ENCODE measurements at regions not wholly inside any gene's neighbourhood (a gene's known extent, or its start where the extent isn't known, plus 50 kb on each side); places are given as distances from the start of the nearest gene placed in this dataset.

GRCh38 chr12:65539023-65539422 lies 260.5 kb downstream of the MSRB3 start:
- TF ChIP-seq CTCF (IDR thresholded peaks at IDR 0.05; ENCODE audit: insufficient read depth, low read length): no peak
- TF ChIP-seq SPI1 (IDR thresholded peaks at IDR 0.05; ENCODE audit: borderline replicate concordance, low read depth): no peak
- TF ChIP-seq GABPA (IDR thresholded peaks at IDR 0.05; ENCODE audit: low read depth): no peak
- TF ChIP-seq POLR2AphosphoS5 (IDR thresholded peaks at IDR 0.05; ENCODE audit: low read depth): no peak

Measured in HL-60 (cell line).